HL-60 (cell line): ENCODE measurements at regions not wholly inside any gene's neighbourhood (a gene's known extent, or its start where the extent isn't known, plus 50 kb on each side); places are given as distances from the start of the nearest gene placed in this dataset.
"Not testable (repeated sequence)": the region's sequence is repeated elsewhere in the genome, so short reads cannot be mapped to it uniquely, and the experiment has no call there.

Experiments used
- DNase-seq, 2 experiments: peaks; one replicate each; pipeline ENCODE4 v3.0.0-alpha.2; 2010 to 2020; ENCODE audit warnings: low read depth in 1 of 2, low spot score in 1 of 2
- H3K27ac ChIP-seq: fragments of 250-450 bp; sonication (Bioruptor Pico); replicated peaks from 2 replicates; pipeline ENCODE4 v1.5.1; 2020; ENCODE audit warnings: mild to moderate bottlenecking, moderate library complexity
- H3K27me3 ChIP-seq: fragments of 250-450 bp; sonication (Bioruptor Pico); 2 replicates; pipeline ENCODE4 v1.5.1; 2021; ENCODE audit warnings: mild to moderate bottlenecking, moderate library complexity; ENCODE audit not compliant: insufficient read depth, poor library complexity, severe bottlenecking
- H3K4me3 ChIP-seq: replicated peaks from 2 replicates; pipeline ENCODE4 v1.5.1; 2011; ENCODE audit warnings: mild to moderate bottlenecking, control low read depth, low read length; ENCODE audit not compliant: insufficient read depth
- GABPA ChIP-seq: IDR thresholded peaks from 2 replicates; pipeline ENCODE4 v1.6.1; 2012; ENCODE audit warnings: low read depth
- POLR2AphosphoS5 ChIP-seq: IDR thresholded peaks from 2 replicates; pipeline ENCODE4 v1.6.1; 2012; ENCODE audit warnings: low read depth
- SPI1 ChIP-seq: IDR thresholded peaks from 2 replicates; pipeline ENCODE4 v1.6.1; 2012; ENCODE audit warnings: low read depth, mild to moderate bottlenecking, borderline replicate concordance
- TF ChIP-seq, protein P1 (sequence below): IDR thresholded peaks from 2 replicates; pipeline ENCODE4 v1.6.1; 2012; ENCODE audit warnings: low read depth; ENCODE audit not compliant: insufficient replicate concordance
- TF ChIP-seq, protein P2 (sequence below): IDR thresholded peaks from one replicate; pipeline ENCODE4 v1.5.1; 2011; ENCODE audit warnings: low read length, control low read depth, inconsistent platforms; ENCODE audit not compliant: insufficient read depth

- no peak for DNase-seq
- H3K27ac ChIP-seq = no peak overlapping the region
Measured at GRCh38 chr4:114444211-114444610, 154.4 kb upstream of the UGT8 start.

DNA sequence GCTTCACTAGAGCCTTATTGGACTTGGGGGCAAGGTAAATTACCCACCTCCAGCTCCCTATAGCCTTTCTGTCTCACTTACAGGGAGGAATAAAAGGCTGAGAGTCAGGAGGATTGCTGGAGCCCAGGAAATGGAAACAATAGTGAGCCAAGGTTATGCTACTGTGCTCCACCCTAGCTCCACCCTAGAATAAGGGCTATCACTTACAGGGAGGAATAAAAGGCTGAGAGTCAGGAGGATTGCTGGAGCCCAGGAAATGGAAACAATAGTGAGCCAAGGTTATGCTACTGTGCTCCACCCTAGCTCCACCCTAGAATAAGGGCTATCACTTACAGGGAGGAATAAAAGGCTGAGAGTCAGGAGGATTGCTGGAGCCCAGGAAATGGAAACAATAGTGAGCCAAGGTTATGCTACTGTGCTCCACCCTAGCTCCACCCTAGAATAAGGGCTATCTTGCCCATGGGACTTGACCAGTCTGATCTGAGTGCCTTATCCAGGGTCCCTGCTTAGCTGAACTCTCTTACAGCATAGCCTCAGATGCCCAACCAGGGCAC, 150.6 kb upstream of the UGT8 start:
- H3K4me3 ChIP-seq, H3K27ac ChIP-seq, DNase-seq: not testable (repeated sequence)

More at GRCh38 chr4:114444211-114444610, 154.4 kb upstream of the UGT8 start:
- no peak overlapping the region for H3K4me3 ChIP-seq
- no peaks in the 10 kb centered on the region for H3K27me3 ChIP-seq
- TF ChIP-seq SPI1 (no peak), POLR2AphosphoS5 (no peak), GABPA (no peak)
- TF ChIP-seq, protein P1, sequence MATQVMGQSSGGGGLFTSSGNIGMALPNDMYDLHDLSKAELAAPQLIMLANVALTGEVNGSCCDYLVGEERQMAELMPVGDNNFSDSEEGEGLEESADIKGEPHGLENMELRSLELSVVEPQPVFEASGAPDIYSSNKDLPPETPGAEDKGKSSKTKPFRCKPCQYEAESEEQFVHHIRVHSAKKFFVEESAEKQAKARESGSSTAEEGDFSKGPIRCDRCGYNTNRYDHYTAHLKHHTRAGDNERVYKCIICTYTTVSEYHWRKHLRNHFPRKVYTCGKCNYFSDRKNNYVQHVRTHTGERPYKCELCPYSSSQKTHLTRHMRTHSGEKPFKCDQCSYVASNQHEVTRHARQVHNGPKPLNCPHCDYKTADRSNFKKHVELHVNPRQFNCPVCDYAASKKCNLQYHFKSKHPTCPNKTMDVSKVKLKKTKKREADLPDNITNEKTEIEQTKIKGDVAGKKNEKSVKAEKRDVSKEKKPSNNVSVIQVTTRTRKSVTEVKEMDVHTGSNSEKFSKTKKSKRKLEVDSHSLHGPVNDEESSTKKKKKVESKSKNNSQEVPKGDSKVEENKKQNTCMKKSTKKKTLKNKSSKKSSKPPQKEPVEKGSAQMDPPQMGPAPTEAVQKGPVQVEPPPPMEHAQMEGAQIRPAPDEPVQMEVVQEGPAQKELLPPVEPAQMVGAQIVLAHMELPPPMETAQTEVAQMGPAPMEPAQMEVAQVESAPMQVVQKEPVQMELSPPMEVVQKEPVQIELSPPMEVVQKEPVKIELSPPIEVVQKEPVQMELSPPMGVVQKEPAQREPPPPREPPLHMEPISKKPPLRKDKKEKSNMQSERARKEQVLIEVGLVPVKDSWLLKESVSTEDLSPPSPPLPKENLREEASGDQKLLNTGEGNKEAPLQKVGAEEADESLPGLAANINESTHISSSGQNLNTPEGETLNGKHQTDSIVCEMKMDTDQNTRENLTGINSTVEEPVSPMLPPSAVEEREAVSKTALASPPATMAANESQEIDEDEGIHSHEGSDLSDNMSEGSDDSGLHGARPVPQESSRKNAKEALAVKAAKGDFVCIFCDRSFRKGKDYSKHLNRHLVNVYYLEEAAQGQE = no peak
- TF ChIP-seq, protein P2, sequence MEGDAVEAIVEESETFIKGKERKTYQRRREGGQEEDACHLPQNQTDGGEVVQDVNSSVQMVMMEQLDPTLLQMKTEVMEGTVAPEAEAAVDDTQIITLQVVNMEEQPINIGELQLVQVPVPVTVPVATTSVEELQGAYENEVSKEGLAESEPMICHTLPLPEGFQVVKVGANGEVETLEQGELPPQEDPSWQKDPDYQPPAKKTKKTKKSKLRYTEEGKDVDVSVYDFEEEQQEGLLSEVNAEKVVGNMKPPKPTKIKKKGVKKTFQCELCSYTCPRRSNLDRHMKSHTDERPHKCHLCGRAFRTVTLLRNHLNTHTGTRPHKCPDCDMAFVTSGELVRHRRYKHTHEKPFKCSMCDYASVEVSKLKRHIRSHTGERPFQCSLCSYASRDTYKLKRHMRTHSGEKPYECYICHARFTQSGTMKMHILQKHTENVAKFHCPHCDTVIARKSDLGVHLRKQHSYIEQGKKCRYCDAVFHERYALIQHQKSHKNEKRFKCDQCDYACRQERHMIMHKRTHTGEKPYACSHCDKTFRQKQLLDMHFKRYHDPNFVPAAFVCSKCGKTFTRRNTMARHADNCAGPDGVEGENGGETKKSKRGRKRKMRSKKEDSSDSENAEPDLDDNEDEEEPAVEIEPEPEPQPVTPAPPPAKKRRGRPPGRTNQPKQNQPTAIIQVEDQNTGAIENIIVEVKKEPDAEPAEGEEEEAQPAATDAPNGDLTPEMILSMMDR = no peak

GRCh38 chr4:114458728-114459127, 139.9 kb upstream of the UGT8 start:
- TF ChIP-seq GABPA (no peak), POLR2AphosphoS5 (no peak), SPI1 (no peak)
- TF ChIP-seq, protein P2 = no peak
- TF ChIP-seq, protein P1 = no peak
- no peak for DNase-seq
- no peak overlapping the region for H3K27ac ChIP-seq
- no peaks in the 10 kb centered on the region for H3K27me3 ChIP-seq
- no peak overlapping the region for H3K4me3 ChIP-seq

More for the DNA sequence above, 150.6 kb upstream of the UGT8 start:
- H3K27me3 ChIP-seq = not testable (repeated sequence)

DNA sequence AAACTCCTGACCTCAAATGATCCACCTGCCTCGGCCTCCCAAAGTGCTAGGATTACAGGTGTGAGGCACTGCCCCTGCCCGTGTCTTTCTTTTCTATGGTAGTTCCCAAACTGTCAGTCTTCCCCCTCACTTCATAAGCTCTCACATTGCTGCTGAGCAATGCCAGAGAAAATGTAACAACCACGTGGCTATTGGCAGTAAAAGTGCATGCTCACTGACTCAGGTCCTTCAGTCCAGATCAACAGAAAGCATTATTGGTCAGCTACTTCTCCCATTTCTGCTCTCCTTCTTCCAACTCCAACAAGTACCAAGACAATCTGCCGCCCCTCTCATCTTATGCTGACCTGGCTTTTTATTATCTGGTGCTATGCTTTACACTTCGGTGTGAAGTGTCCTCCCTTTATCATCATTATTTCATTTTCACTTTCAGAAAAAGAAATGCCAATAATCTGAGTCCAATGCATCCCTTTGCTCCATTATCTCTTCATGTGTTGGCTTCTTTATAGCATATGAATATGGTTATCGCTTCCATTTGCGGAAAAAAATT, 133.8 kb upstream of the UGT8 start:
- Histone ChIP-seq H3K4me3 (no peak overlapping the region), H3K27me3 (no peaks in the 10 kb centered on the region), H3K27ac (no peak overlapping the region)
- no peak for DNase-seq
- TF ChIP-seq SPI1 (no peak), GABPA (no peak), POLR2AphosphoS5 (no peak)
- TF ChIP-seq, protein P1 = no peak
- TF ChIP-seq, protein P2 = no peak
